GM12878 (cell line): ENCODE measurements at regions not wholly inside any gene's neighbourhood (a gene's known extent, or its start where the extent isn't known, plus 50 kb on each side); places are given as distances from the start of the nearest gene placed in this dataset.

Experiments
- ATAC-seq: fragments of 200-7000 bp; cut with Tn5 transposase; 3 replicates; pipeline ENCODE4 v1.9.1; 2020; ENCODE audit warnings: mild to moderate bottlenecking, moderate library complexity
- BruUV-seq: library from RNA; stranded (reverse); fragments of 400-500 nt; replicated peaks from 2 replicates; lab custom pipeline; 2021; lab: Mats Ljungman, UMichigan
- CTCF ChIA-PET: fragments of 300-600 bp; sonication (Branson Sonifier 250); formaldehyde crosslinking; extraction: SDS; loops from one replicate; lab custom pipeline; 2021; ENCODE audit warnings: inconsistent platforms; lab: Yijun Ruan, JAX
- POLR2A ChIA-PET: fragments of 350-600 bp; formaldehyde crosslinking; extraction: SDS; loops from one replicate; lab custom pipeline; 2021; ENCODE audit warnings: inconsistent platforms; lab: Charles Lee
- RAD21 ChIA-PET: fragments of 300-600 bp; sonication (Branson Sonifier 250); formaldehyde crosslinking; loops from one replicate; lab custom pipeline; 2023; ENCODE audit warnings: antibody characterized with exemption; ENCODE audit not compliant: unreplicated experiment; lab: Charles Lee
- SMC1A ChIA-PET: fragments of 300-600 bp; sonication (Branson Sonifier 250); formaldehyde crosslinking; loops from one replicate; lab custom pipeline; 2023; ENCODE audit not compliant: unreplicated experiment, uncharacterized antibody; lab: Charles Lee
- DNase-seq: peaks from one replicate; pipeline ENCODE4 v3.0.0-alpha.2; 2011; ENCODE audit warnings: low read depth, low spot score
- FAIRE-seq: peaks from 3 replicates; lab custom pipeline; 2011; peaks lifted over from hg19 to GRCh38; lab: Jason Lieb, UNC
- H2AFZ ChIP-seq: 2 replicates; pipeline ENCODE4 v1.6.0; 2011; ENCODE audit warnings: low read depth, low read length, control low read depth; ENCODE audit not compliant: control insufficient read depth
- H3K27ac ChIP-seq: 2 replicates; pipeline ENCODE4 v1.5.1; 2011; ENCODE audit warnings: control low read depth; ENCODE audit not compliant: control insufficient read depth, insufficient read depth
- H3K27me3 ChIP-seq, 2 experiments: replicated peaks in 1 of 2; 2 replicates each; pipeline versions ENCODE4 v1.6.0 to v1.6.1; 2011; ENCODE audit warnings: low read length in 1 of 2; ENCODE audit not compliant: control insufficient read depth in 2 of 2, insufficient read depth in 2 of 2
- H3K36me3 ChIP-seq, 2 experiments: 2 replicates each; pipeline ENCODE4 v1.5.1; 2011; ENCODE audit warnings: low read length in 1 of 2; ENCODE audit not compliant: control insufficient read depth in 2 of 2, insufficient read depth in 2 of 2
- H3K4me1 ChIP-seq: 2 replicates; pipeline ENCODE4 v1.6.1; 2011; ENCODE audit warnings: mild to moderate bottlenecking, low read length, moderate library complexity, mixed read lengths; ENCODE audit not compliant: control insufficient read depth, insufficient read depth
- H3K4me2 ChIP-seq: 2 replicates; pipeline ENCODE4 v1.6.0; 2011; ENCODE audit warnings: control low read depth; ENCODE audit not compliant: control insufficient read depth, insufficient read depth
- H3K4me3 ChIP-seq: fragments of 200-600 bp; sonication (generic); 2 replicates; pipeline ENCODE4 v1.5.1; 2016
- H3K79me2 ChIP-seq: 2 replicates; pipeline ENCODE4 v1.6.0; 2011; ENCODE audit warnings: low read length; ENCODE audit not compliant: control insufficient read depth, insufficient read depth
- H3K9ac ChIP-seq: 2 replicates; pipeline ENCODE4 v1.8.0; 2011; ENCODE audit warnings: low read length, control low read depth, mixed read lengths; ENCODE audit not compliant: control insufficient read depth, insufficient read depth
- H3K9me3 ChIP-seq: replicated peaks from 3 replicates; pipeline ENCODE4 v1.5.1; 2011; ENCODE audit warnings: mild to moderate bottlenecking, low read length; ENCODE audit not compliant: control insufficient read depth, insufficient read depth
- H4K20me1 ChIP-seq: 2 replicates; pipeline ENCODE4 v1.6.0; 2011; ENCODE audit not compliant: control insufficient read depth, insufficient read depth
- BMI1 ChIP-seq: fragments of 450-650 bp; IDR thresholded peaks from 2 replicates; pipeline ENCODE4 v1.6.1; 2016; ENCODE audit warnings: mild to moderate bottlenecking, moderate library complexity, borderline replicate concordance
- CHD1 ChIP-seq: IDR thresholded peaks from 2 replicates; pipeline ENCODE4 v1.6.1; 2012; ENCODE audit warnings: low read depth, low read length, improper control_type of control experiment
- CHD4 ChIP-seq: fragments of 200-600 bp; sonication (generic); IDR thresholded peaks from 2 replicates; pipeline ENCODE4 v1.6.1; 2016; ENCODE audit warnings: mild to moderate bottlenecking
- ESRRA ChIP-seq: IDR thresholded peaks from 2 replicates; pipeline ENCODE4 v1.6.1; 2012; ENCODE audit warnings: mild to moderate bottlenecking, low read length, improper control_type of control experiment
- IKZF2 ChIP-seq, 2 experiments: fragments of 450-650 bp; IDR thresholded peaks; 2 replicates each; pipeline ENCODE4 v1.6.1; 2017; ENCODE audit warnings: mild to moderate bottlenecking in 2 of 2, moderate library complexity in 2 of 2
- IRF4 ChIP-seq: IDR thresholded peaks from 2 replicates; pipeline ENCODE4 v1.6.1; 2011; ENCODE audit warnings: low read depth, low read length
- POLR2AphosphoS2 ChIP-seq: IDR thresholded peaks from 2 replicates; pipeline ENCODE4 v1.6.1; 2011; ENCODE audit warnings: low read depth, mild to moderate bottlenecking, low read length, improper control_type of control experiment, moderate library complexity
- POLR2AphosphoS5 ChIP-seq: IDR thresholded peaks from 2 replicates; pipeline ENCODE4 v1.6.1; 2011; ENCODE audit warnings: mild to moderate bottlenecking, low read length, inconsistent platforms
- RB1 ChIP-seq: fragments of 450-650 bp; formaldehyde crosslinking; IDR thresholded peaks from 2 replicates; pipeline ENCODE4 v1.6.1; 2017; ENCODE audit warnings: mild to moderate bottlenecking, borderline replicate concordance
- RFX5 ChIP-seq: IDR thresholded peaks from 2 replicates; pipeline ENCODE4 v1.6.1; 2011; ENCODE audit warnings: low read depth, low read length, improper control_type of control experiment
- SRF ChIP-seq, 2 experiments: IDR thresholded peaks; 2 replicates each; pipeline ENCODE4 v1.6.1; 2011; ENCODE audit warnings: low read depth in 2 of 2, low read length in 2 of 2, mild to moderate bottlenecking in 1 of 2, moderate library complexity in 1 of 2
- ZNF24 ChIP-seq: fragments of 450-650 bp; IDR thresholded peaks from 2 replicates; pipeline ENCODE4 v1.6.1; 2017; ENCODE audit warnings: antibody characterized with exemption, mild to moderate bottlenecking
- WGBS: methylation state at CpG from one replicate; pipeline ENCODE4 v1.1.6; 2016; ENCODE audit warnings: low lambda C conversion rate; ENCODE audit not compliant: insufficient replicate concordance, insufficient coverage; ENCODE audit errors: missing lambda C conversion rate; 5-methylcytosine and 5-hydroxymethylcytosine counted together
- in situ Hi-C: fragments of 300-500 bp; cut with MboI; formaldehyde crosslinking; loops from 9 replicates; pipeline ENCODE4 v1.14.3; 2018; ENCODE audit warnings: mixed read lengths
- intact Hi-C: fragments of 100-400 bp; cut with micrococcal nuclease; formaldehyde crosslinking; loops from one replicate; pipeline ENCODE4 v1.14.2; 2022; ENCODE audit not compliant: unreplicated experiment
- TF ChIP-seq, protein P1 (sequence below): IDR thresholded peaks from 2 replicates; pipeline ENCODE4 v1.6.1; 2012; ENCODE audit warnings: low read depth, low read length, improper control_type of control experiment

- TF ChIP-seq RFX5: no peak
- no peak for TF ChIP-seq POLR2AphosphoS5
- no peak for TF ChIP-seq IRF4
- TF ChIP-seq POLR2AphosphoS2: no peak
- TF ChIP-seq, all 136 proteins: peak for 0
Observed at GRCh38 chr7:106421181-106421762, 136.5 kb upstream of the NAMPT start (continued).

- Histone ChIP-seq H3K36me3 (no peaks in the 10 kb centered on the region), H3K4me2 (no peak overlapping the region), H3K4me1 (peaks cover 19% of the 10 kb centered on the region), H3K27me3 (no peaks in the 10 kb centered on the region), H3K9ac (no peak overlapping the region), H4K20me1 (no peaks in the 10 kb centered on the region), H2AFZ (no peak overlapping the region), H3K79me2 (no peaks in the 10 kb centered on the region), H3K4me3 (no peak overlapping the region), H3K27ac (no peak overlapping the region), H3K9me3 (peaks cover 3% of the 10 kb centered on the region; the same call in 2 of the 3 replicates)
- BruUV-seq: no TSS peak
- in situ Hi-C loops (no loop called here), intact Hi-C loops (no loop called here)
- WGBS: 69% methylated on average over 5 of the region's 5 CpGs
- no peak for TF ChIP-seq ZNF24
- TF ChIP-seq CHD1: no peak
- TF ChIP-seq SRF (IDR thresholded peaks at IDR 0.05; ENCODE audit: low read depth in 2 of 2, low read length in 2 of 2): no peak
- TF ChIP-seq, protein P1, sequence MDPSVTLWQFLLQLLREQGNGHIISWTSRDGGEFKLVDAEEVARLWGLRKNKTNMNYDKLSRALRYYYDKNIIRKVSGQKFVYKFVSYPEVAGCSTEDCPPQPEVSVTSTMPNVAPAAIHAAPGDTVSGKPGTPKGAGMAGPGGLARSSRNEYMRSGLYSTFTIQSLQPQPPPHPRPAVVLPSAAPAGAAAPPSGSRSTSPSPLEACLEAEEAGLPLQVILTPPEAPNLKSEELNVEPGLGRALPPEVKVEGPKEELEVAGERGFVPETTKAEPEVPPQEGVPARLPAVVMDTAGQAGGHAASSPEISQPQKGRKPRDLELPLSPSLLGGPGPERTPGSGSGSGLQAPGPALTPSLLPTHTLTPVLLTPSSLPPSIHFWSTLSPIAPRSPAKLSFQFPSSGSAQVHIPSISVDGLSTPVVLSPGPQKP: no peak
- no peak for TF ChIP-seq IKZF2 (IDR thresholded peaks at IDR 0.05)
- no peak for TF ChIP-seq CHD4
- no peak for TF ChIP-seq ESRRA
- TF ChIP-seq RB1: no peak
- no peak for TF ChIP-seq BMI1
- no peak for ATAC-seq
- CTCF ChIA-PET: interaction anchor here (1.1 kb wide), 1 partner anchor 246 kb away, joined by 3 read pairs; no protein-coding TSS in a partner anchor
- RAD21 ChIA-PET: no interaction called here
- SMC1A ChIA-PET: interaction anchor here (1.1 to 1.6 kb wide), 3 partner anchors 29 to 243 kb away, joined by 3 read pairs; no protein-coding TSS in a partner anchor
- POLR2A ChIA-PET: no interaction called here
- no peak for DNase-seq
- no peak for FAIRE-seq
Observed at GRCh38 chr7:106420736-106421135, 136.0 kb upstream of the NAMPT start.
